ENCODE measurements at regions not wholly inside any gene's neighbourhood (a gene's known extent, or its start where the extent isn't known, plus 50 kb on each side); places are given as distances from the start of the nearest gene placed in this dataset.

GRCh38 chr11:70025308-70025707 is 52.8 kb upstream of the ANO1 start:
- TF ChIP-seq, protein P1, sequence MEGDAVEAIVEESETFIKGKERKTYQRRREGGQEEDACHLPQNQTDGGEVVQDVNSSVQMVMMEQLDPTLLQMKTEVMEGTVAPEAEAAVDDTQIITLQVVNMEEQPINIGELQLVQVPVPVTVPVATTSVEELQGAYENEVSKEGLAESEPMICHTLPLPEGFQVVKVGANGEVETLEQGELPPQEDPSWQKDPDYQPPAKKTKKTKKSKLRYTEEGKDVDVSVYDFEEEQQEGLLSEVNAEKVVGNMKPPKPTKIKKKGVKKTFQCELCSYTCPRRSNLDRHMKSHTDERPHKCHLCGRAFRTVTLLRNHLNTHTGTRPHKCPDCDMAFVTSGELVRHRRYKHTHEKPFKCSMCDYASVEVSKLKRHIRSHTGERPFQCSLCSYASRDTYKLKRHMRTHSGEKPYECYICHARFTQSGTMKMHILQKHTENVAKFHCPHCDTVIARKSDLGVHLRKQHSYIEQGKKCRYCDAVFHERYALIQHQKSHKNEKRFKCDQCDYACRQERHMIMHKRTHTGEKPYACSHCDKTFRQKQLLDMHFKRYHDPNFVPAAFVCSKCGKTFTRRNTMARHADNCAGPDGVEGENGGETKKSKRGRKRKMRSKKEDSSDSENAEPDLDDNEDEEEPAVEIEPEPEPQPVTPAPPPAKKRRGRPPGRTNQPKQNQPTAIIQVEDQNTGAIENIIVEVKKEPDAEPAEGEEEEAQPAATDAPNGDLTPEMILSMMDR (IDR thresholded peaks at IDR 0.05): peak in 1 of 3 donors; percentile 42
- no peak for TF ChIP-seq POLR2A (IDR thresholded peaks at IDR 0.05)
